C1 segment of cervical spinal cord (tissue), 14 donors: ENCODE measurements at regions not wholly inside any gene's neighbourhood (a gene's known extent, or its start where the extent isn't known, plus 50 kb on each side); places are given as distances from the start of the nearest gene placed in this dataset.
A peak's percentile ranks its signal among the peaks of the same experiment; 100 is the strongest.
"Not testable (repeated sequence)": the region's sequence is repeated elsewhere in the genome, so short reads cannot be mapped to it uniquely, and the experiment has no call there.

ENCODE experiments used
- DNase-seq, 14 donors: peaks; one replicate each; lab custom pipeline; 2025; lab: John Stamatoyannopoulos, UW

DNA sequence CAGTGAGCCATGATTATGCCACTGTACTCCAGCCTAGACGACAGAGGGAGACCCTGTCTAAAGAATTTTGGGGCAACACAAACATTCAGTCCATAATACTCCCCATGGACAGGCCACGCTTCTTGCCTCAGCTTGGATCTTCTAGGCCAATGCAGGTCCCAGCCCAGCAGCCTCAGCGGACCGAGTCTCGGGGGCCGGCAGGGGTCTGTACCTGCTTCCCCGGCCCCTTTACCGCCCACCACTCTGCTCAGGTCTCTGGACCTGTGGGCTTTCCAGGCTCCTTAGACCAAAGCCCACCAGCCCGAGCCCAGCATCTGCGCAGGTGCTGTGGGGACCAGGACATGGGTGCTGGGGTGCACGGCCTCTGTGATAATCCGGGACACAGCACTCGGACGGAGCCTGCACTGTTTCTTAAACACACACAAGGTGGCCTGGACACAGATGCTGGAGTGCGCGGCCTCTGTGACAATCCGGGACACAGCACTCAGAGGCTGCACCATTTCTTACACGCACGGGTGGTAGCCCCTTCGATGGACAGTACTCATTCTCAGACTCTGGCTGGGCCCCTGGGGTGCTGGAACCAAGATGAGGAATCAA is 62.1 kb upstream of the GPC1 start:
- DNase-seq, result no peak

DNA sequence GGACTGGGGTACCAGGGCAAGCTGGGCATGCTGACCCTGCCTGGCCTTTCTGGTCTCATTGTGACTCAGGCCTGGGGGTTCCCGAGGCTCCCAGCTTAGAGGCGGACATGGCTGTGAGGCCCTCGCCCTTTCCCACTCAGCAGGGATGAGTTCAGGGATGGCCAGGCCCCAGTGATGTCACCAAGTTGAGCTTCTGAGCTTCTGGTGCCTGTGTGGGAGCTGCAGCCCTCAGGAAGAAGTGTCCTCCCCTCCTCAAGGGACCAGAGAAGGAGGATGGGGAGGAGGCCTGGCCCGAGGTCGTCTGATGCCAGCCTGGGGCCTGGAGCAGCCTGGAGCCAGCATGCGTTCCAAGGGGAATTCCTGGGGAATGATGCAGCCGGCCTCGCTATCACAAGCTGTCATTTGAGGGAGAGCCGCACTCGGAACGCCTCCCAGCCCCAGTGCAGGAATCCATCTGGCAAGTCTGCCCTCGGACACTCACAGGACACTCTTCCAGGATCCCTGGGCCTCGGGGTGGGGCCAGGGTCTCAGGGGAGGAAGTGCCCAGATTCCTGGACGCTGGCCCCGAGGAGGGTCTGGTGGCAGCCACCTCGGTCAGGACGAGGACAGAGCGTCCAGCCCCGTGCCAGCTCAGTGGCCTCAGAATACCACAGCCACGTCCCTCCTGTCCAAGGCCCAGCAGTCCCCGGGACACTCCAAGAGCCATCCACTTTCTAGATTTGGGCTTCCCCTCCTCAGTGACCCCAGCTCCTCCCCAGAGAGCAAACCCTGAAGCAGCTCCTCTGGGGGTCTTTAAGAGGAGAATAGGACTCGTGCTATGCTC is 61.2 kb upstream of the GPC1 start:
- peak in 1 of 14 donors; percentile 14 for DNase-seq

DNA sequence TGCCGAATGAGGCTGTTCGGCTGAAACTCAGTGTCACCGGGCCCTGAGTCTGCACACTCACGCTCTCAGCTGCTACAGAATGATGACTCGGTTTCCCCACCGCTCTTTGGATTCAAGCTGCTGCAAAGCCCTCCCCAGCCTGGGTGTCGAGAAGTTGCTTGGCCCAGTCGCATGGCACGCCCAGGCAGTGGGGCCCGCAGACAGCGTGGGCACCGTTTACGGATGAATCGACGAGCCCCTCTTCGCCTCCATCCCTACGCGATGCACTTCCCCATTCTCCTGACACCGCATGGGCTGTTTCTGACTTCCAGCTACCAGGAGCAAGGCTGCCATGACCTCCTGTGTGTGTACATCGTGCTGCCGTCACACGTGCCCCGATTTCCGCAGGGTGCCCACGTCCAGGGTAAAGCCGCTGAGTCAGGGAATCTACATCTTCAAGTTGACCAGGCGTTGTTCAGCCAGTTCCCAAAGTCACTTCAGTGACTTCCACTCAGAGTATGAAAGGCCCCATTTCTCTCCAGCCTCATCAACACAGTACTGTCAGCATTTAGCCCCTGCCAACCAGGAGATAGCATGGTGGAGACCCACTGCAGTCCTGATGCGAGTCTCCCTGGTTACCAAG is 60.3 kb upstream of the GPC1 start:
- no peak for DNase-seq

DNA sequence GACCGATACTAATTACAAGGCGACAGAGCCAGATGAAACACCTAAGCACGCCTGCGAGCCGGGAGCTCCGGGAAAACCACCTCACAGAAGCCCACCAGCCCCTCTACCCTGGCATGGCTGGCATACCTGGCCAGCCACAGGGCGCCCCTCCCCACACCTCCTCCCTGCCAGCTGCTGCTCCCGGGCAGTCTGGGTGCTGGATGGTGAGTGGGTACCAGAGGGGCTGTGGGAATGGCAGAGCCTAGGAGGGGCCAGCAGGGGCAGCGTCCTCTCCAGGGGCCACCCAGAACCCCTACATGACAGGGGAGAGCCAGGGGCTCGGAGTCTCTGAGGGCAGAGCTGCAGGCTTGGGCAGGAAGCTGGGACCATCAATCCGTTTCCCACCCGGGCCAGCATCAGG is 58.7 kb upstream of the GPC1 start:
- no peak for DNase-seq

DNA sequence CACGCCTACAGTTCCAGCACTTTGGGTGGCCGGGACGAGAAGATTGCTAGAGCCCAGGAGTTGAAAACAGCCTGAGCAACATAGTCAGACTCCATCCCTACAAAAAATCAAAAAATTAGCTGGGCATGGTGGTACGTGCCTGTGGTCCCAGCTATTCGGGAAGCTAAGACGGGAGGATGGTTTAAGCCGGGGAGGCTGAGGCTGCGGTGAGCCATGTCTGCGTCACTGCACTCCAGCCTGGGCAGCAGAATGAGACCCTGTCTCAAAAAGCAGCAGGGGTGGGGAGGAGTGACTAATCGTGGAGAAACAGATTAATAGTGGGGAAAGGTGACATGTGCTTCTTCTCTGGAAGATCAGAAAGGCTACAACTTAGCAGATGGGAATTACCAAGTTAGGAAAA is 58.1 kb upstream of the GPC1 start:
- DNase-seq, result no peak

DNA sequence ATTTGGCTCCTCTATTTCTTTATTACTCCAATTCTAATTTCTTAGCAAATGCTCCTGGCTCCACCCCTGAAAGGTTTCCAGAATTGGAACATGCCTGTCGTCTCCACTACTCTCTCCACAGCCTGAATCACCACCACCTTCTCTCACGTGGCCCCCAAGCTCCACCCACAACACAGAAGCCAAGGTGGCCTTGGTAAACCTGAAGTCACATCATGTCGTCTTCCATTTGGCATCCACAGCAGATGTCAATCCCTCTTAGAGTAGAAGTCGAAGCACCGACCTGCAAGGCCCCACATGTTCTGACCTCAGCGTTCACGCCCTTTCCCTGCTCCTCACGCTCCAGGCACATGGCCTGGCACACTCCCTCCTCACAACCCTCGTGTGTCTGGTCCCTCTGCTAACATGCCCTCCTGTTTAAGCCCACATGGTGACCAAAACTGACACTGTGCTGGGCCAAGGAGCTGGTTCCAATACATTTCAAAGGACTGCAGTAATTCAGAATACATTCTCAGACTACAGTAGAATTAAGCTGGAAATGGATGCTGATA is 56.3 kb upstream of the GPC1 start:
- DNase-seq, result no peak

DNA sequence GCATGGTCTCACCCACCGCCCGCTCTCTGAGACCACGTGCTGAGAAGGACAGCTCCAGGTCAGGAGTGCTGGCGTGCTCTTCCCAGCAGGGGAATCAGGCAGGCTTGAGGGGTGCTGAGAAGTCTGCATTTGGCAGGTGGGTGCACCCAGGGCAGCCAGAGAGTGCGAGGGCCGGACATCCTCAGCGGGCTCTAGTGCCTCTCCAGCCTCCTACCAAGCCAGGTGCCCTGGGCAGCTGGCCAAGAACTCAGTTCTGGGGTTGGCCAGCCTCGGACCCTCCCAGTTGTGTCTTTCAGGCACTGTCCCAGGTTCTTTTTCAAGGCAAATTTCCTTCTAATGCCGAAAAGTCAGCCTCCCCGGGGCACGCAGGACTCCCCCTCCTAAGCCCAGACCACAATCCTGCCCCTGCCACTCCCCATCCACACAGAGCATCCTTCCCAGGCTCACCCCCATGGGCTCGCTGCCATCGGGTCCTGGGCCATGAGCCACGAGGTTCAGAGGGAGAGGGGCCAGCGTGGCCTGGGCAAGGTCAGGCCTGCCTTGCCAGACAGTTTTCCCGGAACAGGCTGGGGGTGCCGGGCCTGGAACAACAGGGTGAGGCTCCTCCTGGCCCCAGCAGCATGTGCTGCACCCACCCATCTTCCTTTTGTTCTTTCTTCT is 52.2 kb upstream of the GPC1 start:
- DNase-seq, result peak in 1 of 14 donors; percentile 19

DNA sequence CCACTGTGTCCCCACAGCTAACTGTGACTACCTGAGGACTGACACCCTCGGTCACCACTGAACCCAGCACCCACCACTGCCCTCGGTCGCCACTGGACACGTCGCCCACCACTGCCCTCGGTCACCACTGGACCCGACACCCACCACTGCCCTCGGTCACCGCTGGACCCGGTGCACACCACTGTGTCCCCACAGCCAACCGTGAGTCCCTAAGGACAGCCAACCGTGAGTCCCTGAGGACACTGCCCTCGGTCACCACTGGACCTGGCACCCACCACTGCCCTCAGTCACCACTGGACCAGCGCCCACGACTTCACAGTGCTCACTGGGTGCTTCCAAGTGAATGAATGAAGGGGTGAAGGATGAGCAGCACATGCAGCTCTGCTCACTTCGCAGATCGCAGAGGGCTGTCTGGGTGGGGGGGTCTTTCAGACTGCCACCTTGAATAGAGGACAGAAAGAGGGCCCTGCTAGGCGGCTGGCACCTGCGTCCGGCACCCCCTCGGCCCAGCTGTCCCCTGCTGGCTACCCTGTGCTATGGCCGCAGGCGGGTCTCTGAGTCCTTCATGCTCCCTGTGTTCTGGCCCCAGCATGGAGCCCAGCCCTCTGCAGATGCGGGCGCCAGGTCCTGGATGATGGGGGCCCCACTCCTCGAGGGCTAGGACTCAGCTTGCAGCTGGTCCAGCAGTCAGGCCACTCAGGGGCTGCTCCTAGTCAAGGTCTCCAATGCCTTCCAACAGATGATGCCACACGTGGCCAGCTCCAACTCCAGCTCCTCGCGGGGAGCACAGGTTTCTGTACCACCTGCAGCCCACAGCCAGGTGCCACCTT is 51.4 kb upstream of the GPC1 start:
- DNase-seq, result no peak

DNA sequence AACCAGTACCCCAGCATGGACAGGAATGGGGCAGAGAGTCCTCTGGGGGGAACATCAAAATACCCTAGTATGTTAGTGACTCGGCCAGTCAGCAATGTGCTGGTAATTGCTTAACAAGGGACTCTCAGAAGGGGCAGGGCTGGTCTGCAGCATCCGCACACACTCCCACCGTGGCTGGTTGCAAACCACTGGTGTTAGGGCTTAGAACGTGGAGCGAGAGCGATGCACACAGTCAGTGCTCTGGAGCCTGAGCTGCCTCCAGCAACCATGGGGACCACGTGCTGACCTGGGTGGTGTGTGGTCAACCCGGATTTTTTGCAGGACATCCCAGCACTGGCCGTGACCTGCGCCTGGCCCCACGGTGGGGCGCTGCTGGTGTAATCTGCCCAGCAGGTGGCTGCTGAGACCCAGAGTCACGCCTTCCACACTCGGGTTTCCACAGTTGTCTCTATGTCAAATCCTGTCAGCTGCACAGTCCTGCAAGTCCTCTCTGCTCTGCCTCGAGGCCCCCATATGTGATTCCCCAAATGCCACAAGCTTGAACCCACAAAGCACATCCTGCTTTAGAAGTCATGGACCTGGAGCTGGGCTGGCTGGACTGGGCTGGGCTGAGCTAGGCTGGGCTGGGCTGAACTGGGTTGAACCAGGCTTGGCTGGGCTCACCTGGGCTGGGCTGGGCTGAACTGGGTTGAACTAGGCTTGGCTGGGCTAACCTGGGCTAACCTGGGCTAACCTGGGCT is 50.6 kb upstream of the GPC1 start:
- DNase-seq, result no peak

DNA sequence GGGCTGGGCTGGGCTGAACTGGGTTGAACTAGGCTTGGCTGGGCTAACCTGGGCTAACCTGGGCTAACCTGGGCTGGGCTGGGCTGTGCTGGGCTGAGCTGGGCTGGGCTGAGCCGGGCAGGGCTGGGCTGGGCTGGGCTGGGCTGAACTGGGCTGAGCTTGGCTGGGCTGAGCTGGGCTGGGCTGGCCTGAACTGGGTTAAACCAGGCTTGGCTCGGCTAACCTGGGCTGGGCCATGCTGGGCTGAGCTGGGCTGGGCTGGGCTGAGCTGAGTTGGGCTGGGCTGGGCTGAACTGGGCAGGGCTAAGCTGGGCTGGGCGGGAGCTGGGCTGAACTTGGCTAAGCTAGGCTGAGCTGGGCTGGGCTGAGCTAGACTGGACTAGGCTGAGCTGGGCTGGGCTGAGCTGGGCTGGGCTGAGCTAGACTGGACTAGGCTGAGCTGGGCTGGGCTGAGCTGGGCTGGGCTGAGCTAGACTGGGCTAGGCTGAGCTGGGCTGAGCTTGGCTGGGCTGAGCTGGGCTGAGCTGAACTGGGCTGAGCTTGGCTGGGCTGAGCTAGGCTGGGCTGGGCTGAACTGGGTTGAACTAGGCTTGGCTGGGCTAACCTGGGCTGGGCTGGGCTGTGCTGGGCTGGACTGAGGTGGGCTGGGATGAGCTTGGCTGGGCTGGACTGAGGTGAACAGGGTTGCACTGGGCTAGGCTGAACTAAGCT is 49.9 kb upstream of the GPC1 start:
- DNase-seq, result not testable (repeated sequence)
